Bronchial epithelial cell (primary cell): ENCODE measurements at regions not wholly inside any gene's neighbourhood (a gene's known extent, or its start where the extent isn't known, plus 50 kb on each side); places are given as distances from the start of the nearest gene placed in this dataset.

ENCODE experiments used
- DNase-seq: peaks from one replicate; pipeline ENCODE4 v3.0.0-alpha.2; 2010; ENCODE audit warnings: low read depth
- FAIRE-seq: peaks from 2 replicates; lab custom pipeline; 2011; peaks lifted over from hg19 to GRCh38; lab: Jason Lieb, UNC
- H3K27me3 ChIP-seq: 2 replicates; pipeline ENCODE4 v1.5.1; 2011; ENCODE audit warnings: low read length; ENCODE audit not compliant: control insufficient read depth, insufficient read depth
- H3K36me3 ChIP-seq: 2 replicates; pipeline ENCODE4 v1.5.1; 2011; ENCODE audit warnings: low read length; ENCODE audit not compliant: control insufficient read depth, insufficient read depth
- H3K4me3 ChIP-seq: 2 replicates; pipeline ENCODE4 v1.5.1; 2011; ENCODE audit warnings: mild to moderate bottlenecking, low read depth, low read length, control low read depth
- CTCF ChIP-seq: IDR thresholded peaks from 2 replicates; pipeline ENCODE4 v1.5.1; 2011; ENCODE audit warnings: mild to moderate bottlenecking, moderate library complexity, low read length, control low read depth, inconsistent platforms; ENCODE audit not compliant: insufficient read depth, severe bottlenecking

DNA sequence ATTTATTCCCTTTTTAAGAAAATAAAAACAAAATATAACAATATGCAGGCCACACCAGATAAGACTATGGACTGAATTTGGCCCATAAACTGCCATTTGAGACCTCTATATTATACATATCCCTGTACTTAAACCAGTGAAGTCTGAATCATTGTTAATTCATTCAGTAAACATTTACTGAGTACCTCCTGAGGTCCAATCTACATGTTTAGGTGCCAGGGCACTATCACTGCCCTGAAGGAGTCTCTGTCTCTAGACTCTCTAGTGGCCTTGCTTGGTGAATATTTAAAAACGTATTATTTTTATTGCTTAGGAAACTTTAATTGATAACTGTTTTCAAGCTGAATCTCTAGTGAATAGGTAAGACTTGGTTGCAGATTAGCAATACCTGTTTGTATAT lies 74.7 kb upstream of the ELL2 start:
- FAIRE-seq (no peak), DNase-seq (peak; percentile 89)
- no peak for TF ChIP-seq CTCF
- Histone ChIP-seq H3K27me3 (no peaks in the 10 kb centered on the region), H3K4me3 (no peak overlapping the region), H3K36me3 (no peaks in the 10 kb centered on the region)

- no peak for TF ChIP-seq CTCF
- Histone ChIP-seq H3K4me3 (no peak overlapping the region), H3K27me3 (no peaks in the 10 kb centered on the region), H3K36me3 (no peaks in the 10 kb centered on the region)
- FAIRE-seq, result no peak
- peak; percentile 66 for DNase-seq
Measured at GRCh38 chr5:96035796-96036195, 74.1 kb upstream of the ELL2 start.

- FAIRE-seq, result no peak
- H3K4me3 ChIP-seq, result no peak overlapping the region
- no peak for DNase-seq
- no peak for TF ChIP-seq CTCF
- no peaks in the 10 kb centered on the region for H3K36me3 ChIP-seq
- H3K27me3 ChIP-seq, result no peaks in the 10 kb centered on the region
Measured at GRCh38 chr5:96033116-96033515, 71.5 kb upstream of the ELL2 start.

DNA sequence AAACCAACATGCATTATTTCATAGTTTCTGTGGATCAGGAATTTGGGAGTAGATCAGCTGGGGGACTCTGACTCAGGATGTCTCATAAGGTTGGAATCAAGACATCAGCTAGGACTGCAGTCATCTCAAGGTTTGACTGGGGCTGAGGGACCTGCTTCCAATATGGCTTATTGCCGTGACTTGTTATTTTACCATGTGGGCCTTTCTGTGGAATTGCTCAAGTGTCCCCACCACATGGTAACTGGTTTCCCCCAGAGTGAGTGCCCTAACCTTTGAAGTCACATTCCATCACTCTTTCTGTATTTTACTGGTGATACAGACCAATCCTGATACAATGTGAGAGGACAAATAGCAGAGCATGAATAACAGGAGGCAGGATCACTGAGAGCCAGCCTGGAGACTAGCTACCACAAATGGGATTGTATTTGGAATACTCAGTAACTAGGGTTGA lies 70.2 kb upstream of the ELL2 start:
- DNase-seq (peak; percentile 95), FAIRE-seq (no peak)
- TF ChIP-seq CTCF, result no peak
- Histone ChIP-seq H3K4me3 (no peak overlapping the region), H3K36me3 (no peaks in the 10 kb centered on the region), H3K27me3 (no peaks in the 10 kb centered on the region)

DNA sequence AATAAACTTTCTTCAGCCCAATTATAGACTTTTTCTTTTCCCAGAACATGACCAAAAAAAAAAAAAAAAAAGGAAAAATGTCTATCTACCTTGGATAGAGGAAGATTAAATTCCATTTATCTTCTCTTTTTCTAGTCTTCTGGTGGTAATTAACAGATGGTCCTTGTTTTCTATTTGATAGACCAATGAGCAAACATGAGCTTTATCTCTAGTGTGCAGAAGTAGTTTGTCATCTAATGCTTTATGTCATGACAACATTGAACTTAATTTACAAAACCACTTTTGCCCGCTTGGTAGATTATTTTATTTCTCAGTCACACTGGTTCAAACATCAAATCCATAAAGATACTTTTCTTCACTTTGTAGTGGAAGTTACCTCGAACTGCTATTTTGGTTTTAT lies 69.5 kb upstream of the ELL2 start:
- no peak for TF ChIP-seq CTCF
- DNase-seq (no peak), FAIRE-seq (no peak)
- no peaks in the 10 kb centered on the region for H3K27me3 ChIP-seq
- no peak overlapping the region for H3K4me3 ChIP-seq
- no peaks in the 10 kb centered on the region for H3K36me3 ChIP-seq

DNA sequence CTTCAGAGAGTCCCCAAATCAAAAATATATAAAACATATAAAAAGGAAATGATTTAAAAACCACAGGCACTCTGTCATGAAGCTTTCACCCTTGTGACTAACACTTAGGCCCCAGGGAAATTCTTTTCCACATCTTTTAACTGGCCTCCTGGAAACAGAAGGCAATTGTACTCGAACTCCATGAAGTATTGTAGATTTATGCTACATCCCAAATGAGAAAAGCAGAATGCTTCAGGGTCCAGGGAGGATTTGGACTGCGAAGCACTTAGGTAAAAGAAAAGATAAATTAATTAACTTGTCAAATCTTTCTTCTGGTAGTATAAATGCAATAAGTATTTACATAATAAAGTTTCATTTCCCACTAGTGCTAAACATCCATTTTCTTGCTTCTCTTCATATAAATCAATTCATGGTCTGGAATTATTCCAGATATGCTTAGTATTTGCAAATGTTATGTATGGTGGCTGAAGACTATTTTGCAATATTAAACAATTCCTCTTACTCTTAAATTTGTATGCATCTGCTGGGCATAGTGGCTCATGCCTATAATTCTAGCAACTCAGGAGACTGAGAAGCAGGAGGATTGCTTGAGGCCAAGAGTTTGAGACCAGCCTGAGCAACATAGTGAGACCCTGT lies 64.9 kb upstream of the ELL2 start:
- Histone ChIP-seq H3K36me3 (no peaks in the 10 kb centered on the region), H3K4me3 (no peak overlapping the region), H3K27me3 (no peaks in the 10 kb centered on the region)
- FAIRE-seq, result no peak
- peak; percentile 85 for DNase-seq
- no peak for TF ChIP-seq CTCF
